PC-9 (cell line): ENCODE measurements at regions not wholly inside any gene's neighbourhood (a gene's known extent, or its start where the extent isn't known, plus 50 kb on each side); places are given as distances from the start of the nearest gene placed in this dataset.

Experiments used
- BruUV-seq: library from RNA; stranded (reverse); fragments of 400-500 nt; replicated peaks from 2 replicates; lab custom pipeline; 2021; lab: Mats Ljungman, UMichigan
- CTCF ChIA-PET: fragments of 300-600 bp; sonication (Branson Sonifier 250); formaldehyde crosslinking; loops from one replicate; lab custom pipeline; 2022; ENCODE audit warnings: antibody characterized with exemption; lab: Charles Lee
- POLR2A ChIA-PET: fragments of 300-600 bp; sonication (Branson Sonifier 250); formaldehyde crosslinking; loops from one replicate; lab custom pipeline; 2022; ENCODE audit warnings: antibody characterized with exemption; ENCODE audit not compliant: unreplicated experiment; lab: Charles Lee
- DNase-seq, 2 experiments: peaks; one replicate each; pipeline versions ENCODE4 v3.0.0 to v3.0.0-alpha.2; 2015 to 2022; ENCODE audit warnings: mixed read lengths in 1 of 2
- H2AFZ ChIP-seq: fragments of 200-600 bp; sonication (generic); 2 replicates; pipeline ENCODE4 v1.8.1; 2017; ENCODE audit warnings: antibody characterized with exemption
- H3F3A ChIP-seq: fragments of 200-600 bp; sonication (generic); 2 replicates; pipeline ENCODE4 v1.8.1; 2017; ENCODE audit warnings: antibody characterized with exemption, mild to moderate bottlenecking, low read depth; ENCODE audit not compliant: insufficient read depth
- H3K27ac ChIP-seq: fragments of 200-600 bp; sonication (generic); 2 replicates; pipeline ENCODE4 v1.6.1; 2016; ENCODE audit warnings: mixed run types
- H3K27me3 ChIP-seq: fragments of 200-600 bp; sonication (generic); 2 replicates; pipeline ENCODE4 v1.6.1; 2016; ENCODE audit warnings: low read depth, mixed run types; ENCODE audit not compliant: insufficient read depth
- H3K36me3 ChIP-seq: fragments of 200-600 bp; sonication (generic); 2 replicates; pipeline ENCODE4 v1.6.1; 2016; ENCODE audit warnings: low read depth, mixed run types
- H3K4me1 ChIP-seq: fragments of 200-600 bp; sonication (generic); replicated peaks from 2 replicates; pipeline ENCODE4 v1.6.1; 2016; ENCODE audit warnings: mixed run types; ENCODE audit not compliant: insufficient read depth
- H3K4me2 ChIP-seq: fragments of 200-600 bp; sonication (generic); 2 replicates; pipeline ENCODE4 v1.6.1; 2017; ENCODE audit warnings: mixed run types
- H3K4me3 ChIP-seq: fragments of 200-600 bp; sonication (generic); 2 replicates; pipeline ENCODE4 v1.6.1; 2016; ENCODE audit warnings: mixed run types
- H3K79me2 ChIP-seq: fragments of 200-600 bp; sonication (generic); 2 replicates; pipeline ENCODE4 v1.6.1; 2017; ENCODE audit warnings: low read depth, mixed run types
- H3K9me2 ChIP-seq: fragments of 200-600 bp; sonication (generic); 2 replicates; pipeline ENCODE4 v1.8.1; 2017; ENCODE audit warnings: mild to moderate bottlenecking; ENCODE audit not compliant: insufficient read depth
- H3K9me3 ChIP-seq: fragments of 200-600 bp; sonication (generic); 2 replicates; pipeline ENCODE4 v1.8.1; 2016; ENCODE audit warnings: low read depth; ENCODE audit not compliant: insufficient read depth
- H4K20me1 ChIP-seq: fragments of 200-600 bp; sonication (generic); 2 replicates; pipeline ENCODE4 v1.8.1; 2017; ENCODE audit not compliant: insufficient read depth
- CTCF ChIP-seq: fragments of 200-600 bp; sonication (generic); conservative IDR thresholded peaks from 2 replicates; pipeline ENCODE4 v1.6.1; 2017; ENCODE audit warnings: mixed run types, antibody characterized with exemption, mild to moderate bottlenecking, moderate library complexity
- EZH2 ChIP-seq: fragments of 200-600 bp; sonication (generic); IDR thresholded peaks from 2 replicates; pipeline ENCODE4 v1.8.0; 2017; ENCODE audit warnings: antibody characterized with exemption, low read depth
- intact Hi-C: fragments of 100-400 bp; cut with micrococcal nuclease; formaldehyde crosslinking; loops from one replicate; pipeline ENCODE4 v1.10.0; 2022; ENCODE audit not compliant: unreplicated experiment

GRCh38 chr18:22103647-22104031 lies 65.8 kb upstream of the GATA6 start:
- TF ChIP-seq CTCF, result no peak
- TF ChIP-seq EZH2, result no peak
- DNase-seq, result no peak
- H3K4me2 ChIP-seq, result no peak overlapping the region
- no peaks in the 10 kb centered on the region for H3K36me3 ChIP-seq
- no peak overlapping the region for H3K27ac ChIP-seq
- H3K27me3 ChIP-seq, result no peaks in the 10 kb centered on the region
- H3K9me3 ChIP-seq, result no peaks in the 10 kb centered on the region
- POLR2A ChIA-PET, result no interaction called here
- H3K4me1 ChIP-seq, result peaks cover 11% of the 10 kb centered on the region
- no peak overlapping the region for H3K4me3 ChIP-seq
- BruUV-seq, result no TSS peak
- no peaks in the 10 kb centered on the region for H4K20me1 ChIP-seq
- no peak overlapping the region for H2AFZ ChIP-seq
- intact Hi-C loops, result loop anchor here (10.0 kb wide), 1 partner anchor 109 kb away; no protein-coding TSS in a partner anchor
- no peaks in the 10 kb centered on the region; the same call in 1 of the 2 replicates for H3F3A ChIP-seq
- H3K79me2 ChIP-seq, result no peaks in the 10 kb centered on the region
- CTCF ChIA-PET, result no interaction called here
- H3K9me2 ChIP-seq, result no peaks in the 10 kb centered on the region

DNA sequence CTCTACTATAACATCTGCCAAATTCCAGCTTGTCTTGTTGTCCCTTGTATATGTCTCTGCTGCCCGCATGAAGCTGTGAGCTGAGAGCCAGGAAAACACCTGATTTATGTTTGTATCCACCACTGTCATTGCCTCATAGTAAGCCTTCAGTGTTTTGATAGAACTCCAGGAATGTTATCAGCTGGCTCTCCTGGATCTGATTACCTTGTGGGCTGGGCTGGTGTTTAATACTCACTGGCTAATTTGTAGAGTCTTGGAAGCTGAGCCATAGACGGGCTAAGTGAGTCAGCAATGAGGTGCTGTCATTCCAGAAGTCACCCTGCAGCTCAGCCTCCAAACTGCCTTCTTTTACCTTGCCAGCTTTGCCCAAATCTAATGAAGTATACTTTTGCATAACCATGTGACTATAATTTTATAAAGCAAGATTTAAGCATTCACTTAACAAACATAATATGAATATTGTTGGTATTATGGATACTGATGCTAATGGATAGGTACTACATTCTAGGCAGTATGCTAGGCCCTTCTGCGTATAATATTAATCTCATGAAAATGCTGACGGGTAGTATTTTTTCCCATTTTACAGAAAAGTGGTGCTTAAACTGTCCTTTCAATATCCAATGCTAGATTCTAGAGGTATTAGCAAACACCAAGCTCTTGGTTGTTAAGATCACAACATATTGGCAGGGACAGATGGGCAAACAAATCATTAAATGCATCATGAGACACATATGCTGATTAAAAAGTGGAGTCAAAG lies 62.7 kb upstream of the GATA6 start:
- H3K4me1 ChIP-seq, result peaks cover 11% of the 10 kb centered on the region

DNA sequence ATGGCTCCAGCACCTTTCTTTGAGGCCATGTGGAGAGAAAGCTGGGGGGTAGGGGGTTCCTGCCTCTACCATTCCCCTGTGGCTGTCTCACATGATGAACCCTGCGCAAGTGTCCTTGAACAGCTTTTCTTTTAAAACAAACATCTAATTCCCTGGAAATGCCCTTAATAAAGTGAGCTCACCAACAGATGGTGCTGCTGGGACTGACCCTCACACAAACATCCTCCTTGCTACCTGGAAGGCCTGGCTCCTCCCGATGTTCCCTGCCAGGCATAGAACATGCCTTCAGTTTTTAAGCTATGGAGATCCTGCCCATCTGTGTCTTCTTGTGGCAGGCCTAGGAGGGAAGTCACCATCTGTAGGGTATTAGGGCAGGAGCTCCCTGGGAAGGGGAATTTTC lies 60.7 kb upstream of the GATA6 start:
- ChIA-PET CTCF (no interaction called here), POLR2A (interaction anchor here (0.6 kb wide), 1 partner anchor 399 kb away, joined by 3 read pairs; no protein-coding TSS in a partner anchor)
- H3K79me2 ChIP-seq, result no peaks in the 10 kb centered on the region
- no peaks in the 10 kb centered on the region for H3K9me3 ChIP-seq
- no peaks in the 10 kb centered on the region for H4K20me1 ChIP-seq
- H3K4me3 ChIP-seq, result no peak overlapping the region
- intact Hi-C loops, result loop anchor here (2.0 to 10.0 kb wide), 3 partner anchors 114 to 454 kb away; no protein-coding TSS in a partner anchor
- BruUV-seq, result no TSS peak
- no peak overlapping the region for H2AFZ ChIP-seq
- no peaks in the 10 kb centered on the region for H3K36me3 ChIP-seq
- H3K9me2 ChIP-seq, result no peaks in the 10 kb centered on the region
- H3K4me1 ChIP-seq, result peaks cover 20% of the 10 kb centered on the region
- H3K27me3 ChIP-seq, result no peaks in the 10 kb centered on the region
- TF ChIP-seq CTCF (no peak; the same call in 1 of the 2 replicates), EZH2 (no peak)
- H3F3A ChIP-seq, result no peaks in the 10 kb centered on the region; the same call in 1 of the 2 replicates
- no peak overlapping the region for H3K4me2 ChIP-seq
- peak; percentile 4 to 34 for DNase-seq
- H3K27ac ChIP-seq, result no peak overlapping the region

More for the DNA sequence above, 62.7 kb upstream of the GATA6 start:
- intact Hi-C loops, result loop anchor here (5.0 to 10.0 kb wide), 2 partner anchors 112 to 241 kb away; no protein-coding TSS in a partner anchor
- Histone ChIP-seq H3K27ac (no peak overlapping the region), H3K9me3 (no peaks in the 10 kb centered on the region), H3K79me2 (no peaks in the 10 kb centered on the region), H3K4me2 (peak overlapping the region; percentile 31; the same call in 1 of the 2 replicates), H2AFZ (no peak overlapping the region), H3K4me3 (no peak overlapping the region), H3K9me2 (no peaks in the 10 kb centered on the region), H3F3A (no peaks in the 10 kb centered on the region; the same call in 1 of the 2 replicates), H4K20me1 (no peaks in the 10 kb centered on the region), H3K27me3 (no peaks in the 10 kb centered on the region), H3K36me3 (no peaks in the 10 kb centered on the region)
- no TSS peak for BruUV-seq
- ChIA-PET POLR2A (interaction anchor here (0.5 to 0.6 kb wide), 2 partner anchors 9 to 83 kb away, joined by 4 to 7 read pairs; no protein-coding TSS in a partner anchor), CTCF (no interaction called here)
- peak; percentile 53 to 84 for DNase-seq
- no peak for TF ChIP-seq EZH2
